C4-2B (cell line): ENCODE measurements at regions not wholly inside any gene's neighbourhood (a gene's known extent, or its start where the extent isn't known, plus 50 kb on each side); places are given as distances from the start of the nearest gene placed in this dataset.

Source experiments
- ZFX ChIP-seq: fragments of 450-650 bp; IDR thresholded peaks from 2 replicates; pipeline ENCODE4 v1.6.1; 2017
- TF ChIP-seq, protein P1 (sequence below): fragments of 450-650 bp; conservative IDR thresholded peaks from 2 replicates; pipeline ENCODE4 v1.5.1; 2017; ENCODE audit warnings: mild to moderate bottlenecking

DNA sequence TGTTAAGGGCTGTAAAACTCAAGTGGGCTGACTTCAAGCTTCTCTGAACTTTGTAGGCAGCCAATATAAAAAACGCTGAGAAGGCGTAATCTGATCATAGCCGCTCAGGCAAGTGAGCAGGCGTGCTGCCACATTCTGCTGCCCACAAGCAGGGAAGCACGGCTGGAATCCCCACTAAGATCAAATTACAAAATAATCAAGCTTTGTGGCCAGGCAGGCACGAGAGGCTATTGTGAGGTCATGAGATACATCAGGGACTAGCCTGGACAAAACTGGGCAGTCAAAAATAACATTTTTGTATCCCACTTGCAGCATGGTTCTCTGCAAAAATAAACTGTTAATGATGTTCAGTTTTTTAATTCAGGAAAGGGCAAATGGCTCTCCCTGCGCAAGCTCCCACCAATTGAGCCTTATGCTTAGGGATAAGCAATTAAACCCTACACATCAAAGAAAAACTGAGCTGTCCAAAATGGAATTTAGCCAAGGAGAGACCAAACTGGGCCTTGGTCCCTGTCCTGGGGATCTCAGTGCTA is 64.0 kb downstream of the POU5F2 start:
- TF ChIP-seq, protein P1, sequence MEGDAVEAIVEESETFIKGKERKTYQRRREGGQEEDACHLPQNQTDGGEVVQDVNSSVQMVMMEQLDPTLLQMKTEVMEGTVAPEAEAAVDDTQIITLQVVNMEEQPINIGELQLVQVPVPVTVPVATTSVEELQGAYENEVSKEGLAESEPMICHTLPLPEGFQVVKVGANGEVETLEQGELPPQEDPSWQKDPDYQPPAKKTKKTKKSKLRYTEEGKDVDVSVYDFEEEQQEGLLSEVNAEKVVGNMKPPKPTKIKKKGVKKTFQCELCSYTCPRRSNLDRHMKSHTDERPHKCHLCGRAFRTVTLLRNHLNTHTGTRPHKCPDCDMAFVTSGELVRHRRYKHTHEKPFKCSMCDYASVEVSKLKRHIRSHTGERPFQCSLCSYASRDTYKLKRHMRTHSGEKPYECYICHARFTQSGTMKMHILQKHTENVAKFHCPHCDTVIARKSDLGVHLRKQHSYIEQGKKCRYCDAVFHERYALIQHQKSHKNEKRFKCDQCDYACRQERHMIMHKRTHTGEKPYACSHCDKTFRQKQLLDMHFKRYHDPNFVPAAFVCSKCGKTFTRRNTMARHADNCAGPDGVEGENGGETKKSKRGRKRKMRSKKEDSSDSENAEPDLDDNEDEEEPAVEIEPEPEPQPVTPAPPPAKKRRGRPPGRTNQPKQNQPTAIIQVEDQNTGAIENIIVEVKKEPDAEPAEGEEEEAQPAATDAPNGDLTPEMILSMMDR: no peak
- TF ChIP-seq ZFX: no peak
